ENCODE measurements at regions not wholly inside any gene's neighbourhood (a gene's known extent, or its start where the extent isn't known, plus 50 kb on each side); places are given as distances from the start of the nearest gene placed in this dataset.

DNA sequence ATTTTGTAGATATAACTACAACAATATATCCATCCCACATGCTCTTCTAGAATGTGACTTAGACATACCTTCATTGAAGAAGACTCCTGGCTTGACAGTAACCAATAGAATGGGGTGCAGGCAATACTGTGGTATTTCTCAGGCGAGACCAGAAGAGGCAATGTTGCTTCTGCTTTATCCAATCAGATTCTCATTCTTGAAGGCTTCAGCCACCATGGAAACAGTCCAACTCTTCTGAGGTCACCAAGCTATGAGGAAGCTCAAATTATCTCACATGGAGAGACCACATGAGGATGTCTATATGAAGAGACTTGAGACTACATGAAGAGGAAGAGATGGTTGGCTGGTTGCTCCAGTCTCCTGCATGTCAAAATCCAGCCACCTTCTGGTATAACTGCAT is 469.9 kb downstream of the PCDH10 start:
- TF ChIP-seq POLR2A (IDR thresholded peaks at IDR 0.05) (no peak), POLR2AphosphoS5 (IDR thresholded peaks at IDR 0.05) (no peak), EP300 (IDR thresholded peaks at IDR 0.05) (no peak)
- TF ChIP-seq, protein P1, sequence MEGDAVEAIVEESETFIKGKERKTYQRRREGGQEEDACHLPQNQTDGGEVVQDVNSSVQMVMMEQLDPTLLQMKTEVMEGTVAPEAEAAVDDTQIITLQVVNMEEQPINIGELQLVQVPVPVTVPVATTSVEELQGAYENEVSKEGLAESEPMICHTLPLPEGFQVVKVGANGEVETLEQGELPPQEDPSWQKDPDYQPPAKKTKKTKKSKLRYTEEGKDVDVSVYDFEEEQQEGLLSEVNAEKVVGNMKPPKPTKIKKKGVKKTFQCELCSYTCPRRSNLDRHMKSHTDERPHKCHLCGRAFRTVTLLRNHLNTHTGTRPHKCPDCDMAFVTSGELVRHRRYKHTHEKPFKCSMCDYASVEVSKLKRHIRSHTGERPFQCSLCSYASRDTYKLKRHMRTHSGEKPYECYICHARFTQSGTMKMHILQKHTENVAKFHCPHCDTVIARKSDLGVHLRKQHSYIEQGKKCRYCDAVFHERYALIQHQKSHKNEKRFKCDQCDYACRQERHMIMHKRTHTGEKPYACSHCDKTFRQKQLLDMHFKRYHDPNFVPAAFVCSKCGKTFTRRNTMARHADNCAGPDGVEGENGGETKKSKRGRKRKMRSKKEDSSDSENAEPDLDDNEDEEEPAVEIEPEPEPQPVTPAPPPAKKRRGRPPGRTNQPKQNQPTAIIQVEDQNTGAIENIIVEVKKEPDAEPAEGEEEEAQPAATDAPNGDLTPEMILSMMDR (IDR thresholded peaks at IDR 0.05): no peak
- 71 to 88% methylated on average over 1 of the region's 1 CpG for WGBS, 2 donors

DNA sequence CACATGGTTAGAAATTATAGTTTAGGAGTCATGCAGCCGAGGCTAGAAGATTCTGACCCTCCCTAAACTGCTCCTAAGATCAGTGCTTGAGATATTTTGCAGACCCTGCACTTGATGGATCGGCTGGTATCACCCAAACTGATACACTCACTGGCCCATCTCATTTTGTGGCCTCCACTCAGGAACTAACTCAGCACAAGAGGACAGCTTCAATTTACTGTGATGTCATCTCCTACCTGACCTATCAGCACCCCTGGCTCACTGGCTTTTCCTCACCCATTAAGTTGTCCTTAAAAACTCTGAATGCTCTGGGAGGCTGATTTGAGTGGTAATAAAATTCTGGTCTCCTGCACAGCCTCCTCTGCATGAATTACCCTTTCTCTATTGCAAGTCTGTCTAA is 450.9 kb downstream of the PCDH10 start:
- Histone ChIP-seq H3K36me3 (no peaks in the 10 kb centered on the region), H3K9me3 (no peaks in the 10 kb centered on the region), H3K4me1 (no peaks in the 10 kb centered on the region), H3K27me3 (no peaks in the 10 kb centered on the region), H3K27ac (no peak overlapping the region), H3K4me3 (no peak overlapping the region)
- 85% methylated on average over 2 of the region's 2 CpGs for WGBS, 2 donors
- DNase-seq (no peak), ATAC-seq (ENCODE audit: low FRiP score in 2 of 2) (no peak)
- TF ChIP-seq, protein P1 (IDR thresholded peaks at IDR 0.05): no peak
- no peak for TF ChIP-seq EP300 (IDR thresholded peaks at IDR 0.05)
- TF ChIP-seq POLR2AphosphoS5 (IDR thresholded peaks at IDR 0.05): no peak
- TF ChIP-seq POLR2A (IDR thresholded peaks at IDR 0.05): no peak

More for the DNA sequence above, 469.9 kb downstream of the PCDH10 start:
- ATAC-seq (ENCODE audit: low FRiP score in 2 of 2) (no peak), DNase-seq (no peak)
- no peaks in the 10 kb centered on the region for H3K4me1 ChIP-seq
- no peak overlapping the region for H3K4me3 ChIP-seq
- no peaks in the 10 kb centered on the region for H3K9me3 ChIP-seq
- no peaks in the 10 kb centered on the region for H3K36me3 ChIP-seq
- no peaks in the 10 kb centered on the region for H3K27me3 ChIP-seq
- H3K27ac ChIP-seq: no peak overlapping the region

DNA sequence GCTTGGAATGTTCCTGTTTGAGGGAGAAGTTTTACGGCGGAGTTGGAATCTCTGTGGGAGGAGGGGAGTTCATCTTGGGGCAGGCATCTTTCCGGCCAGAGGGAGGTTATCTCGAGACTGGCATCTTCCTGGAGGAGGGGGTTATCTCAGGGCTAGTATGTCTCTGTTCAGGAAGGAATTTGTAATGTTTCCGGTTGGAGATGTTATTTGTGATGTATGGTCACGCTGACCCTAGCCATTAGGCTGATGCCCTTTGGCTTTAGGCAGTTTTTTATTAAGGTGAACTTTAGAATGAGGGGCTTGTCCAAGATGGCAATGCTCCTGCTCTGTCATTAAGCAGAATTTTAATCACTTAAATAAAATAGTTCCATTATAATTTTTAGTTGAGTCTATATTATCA is 449.7 kb downstream of the PCDH10 start:
- Histone ChIP-seq H3K4me1 (no peaks in the 10 kb centered on the region), H3K27me3 (no peaks in the 10 kb centered on the region), H3K36me3 (no peaks in the 10 kb centered on the region), H3K27ac (no peak overlapping the region), H3K4me3 (no peak overlapping the region), H3K9me3 (no peaks in the 10 kb centered on the region)
- TF ChIP-seq POLR2A (IDR thresholded peaks at IDR 0.05) (no peak), POLR2AphosphoS5 (IDR thresholded peaks at IDR 0.05) (no peak), EP300 (IDR thresholded peaks at IDR 0.05) (no peak)
- TF ChIP-seq, protein P1 (IDR thresholded peaks at IDR 0.05): no peak
- DNase-seq (no peak), ATAC-seq (ENCODE audit: low FRiP score in 2 of 2) (no peak)
- WGBS, 2 donors: 46 to 68% methylated on average over 6 of the region's 6 CpGs

DNA sequence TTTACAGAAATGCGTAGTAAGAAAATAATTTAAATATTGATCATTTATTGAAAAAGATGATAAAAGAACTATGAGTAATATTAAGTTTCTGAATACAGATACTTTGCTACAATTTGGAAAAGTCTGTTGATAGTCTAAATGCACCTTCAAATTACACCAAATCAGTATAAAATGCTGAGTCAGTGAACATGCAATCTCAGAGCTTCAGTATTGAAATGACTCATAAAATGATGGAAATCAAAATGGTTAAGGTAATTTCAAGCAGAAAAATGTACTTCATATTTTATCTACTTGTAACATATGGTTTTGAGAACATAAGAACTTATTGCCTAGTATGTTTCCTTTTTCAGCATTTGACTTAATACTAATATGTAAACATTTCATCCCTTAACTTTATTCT is 448.2 kb downstream of the PCDH10 start:
- ATAC-seq (ENCODE audit: low FRiP score in 2 of 2): no peak
- WGBS, 2 donors: 92 to 94% methylated on average over 1 of the region's 1 CpG
- H3K4me3 ChIP-seq: no peak overlapping the region
- H3K9me3 ChIP-seq: no peaks in the 10 kb centered on the region
- H3K27me3 ChIP-seq: no peaks in the 10 kb centered on the region
- no peak overlapping the region for H3K27ac ChIP-seq
- no peaks in the 10 kb centered on the region for H3K36me3 ChIP-seq
- TF ChIP-seq POLR2A (IDR thresholded peaks at IDR 0.05) (no peak), EP300 (IDR thresholded peaks at IDR 0.05) (no peak), POLR2AphosphoS5 (IDR thresholded peaks at IDR 0.05) (no peak)
- TF ChIP-seq, protein P1 (IDR thresholded peaks at IDR 0.05): no peak
- no peak for DNase-seq
- no peaks in the 10 kb centered on the region for H3K4me1 ChIP-seq

DNA sequence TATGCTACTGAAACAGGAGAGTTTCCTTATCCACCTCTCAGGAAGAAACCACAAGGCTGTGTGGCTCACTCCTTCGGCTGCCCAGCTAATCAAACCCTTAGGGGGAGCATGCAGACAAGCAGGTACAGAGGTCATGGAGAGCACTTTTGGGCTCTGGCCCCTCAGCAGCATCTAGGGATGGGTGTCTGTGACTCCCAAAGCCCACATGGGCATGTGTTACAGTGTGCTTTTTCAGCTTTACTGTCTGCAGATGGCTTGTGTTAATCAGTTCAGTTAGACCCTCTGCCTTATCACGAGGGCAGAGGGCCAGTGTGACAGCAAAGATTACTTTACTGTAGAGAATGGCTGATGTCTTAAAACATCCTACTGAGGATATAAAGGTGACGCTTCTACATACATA is 447.4 kb downstream of the PCDH10 start:
- WGBS, 2 donors: 76 to 83% methylated on average over 3 of the region's 3 CpGs
- TF ChIP-seq EP300 (IDR thresholded peaks at IDR 0.05) (no peak), POLR2A (IDR thresholded peaks at IDR 0.05) (no peak), POLR2AphosphoS5 (IDR thresholded peaks at IDR 0.05) (no peak)
- TF ChIP-seq, protein P1 (IDR thresholded peaks at IDR 0.05): no peak
- Histone ChIP-seq H3K4me1 (no peaks in the 10 kb centered on the region), H3K27ac (no peak overlapping the region), H3K4me3 (no peak overlapping the region), H3K9me3 (no peaks in the 10 kb centered on the region), H3K27me3 (no peaks in the 10 kb centered on the region), H3K36me3 (no peaks in the 10 kb centered on the region)
- no peak for ATAC-seq (ENCODE audit: low FRiP score in 2 of 2)
- no peak for DNase-seq

Data from upper lobe of left lung (tissue), 6 donors.